Stomach (tissue), 4 donors: ENCODE measurements at regions not wholly inside any gene's neighbourhood (a gene's known extent, or its start where the extent isn't known, plus 50 kb on each side); places are given as distances from the start of the nearest gene placed in this dataset.

Experiments
- EP300 ChIP-seq: sonication (generic); formaldehyde crosslinking; IDR thresholded peaks from one replicate; pipeline ENCODE4 v1.6.1; 2017; ENCODE audit warnings: antibody characterized with exemption
- POLR2A ChIP-seq, 4 donors: fragments of 450-650 bp; IDR thresholded peaks; one replicate each; pipeline ENCODE4 v1.6.1; 2016; ENCODE audit warnings: antibody characterized with exemption in 4 of 4, control low read depth in 2 of 4, mild to moderate bottlenecking in 1 of 4, moderate library complexity in 1 of 4
- POLR2AphosphoS5 ChIP-seq, 3 donors: sonication (generic); formaldehyde crosslinking; IDR thresholded peaks; one replicate each; pipeline ENCODE4 v1.6.1; 2016; ENCODE audit warnings: antibody characterized with exemption in 3 of 3
- TF ChIP-seq, protein P1 (sequence below), 7 experiments: fragments of 450-650 bp in 4 of 7; fragments of 200-600 bp in 3 of 7; sonication (generic) in 3 of 7; IDR thresholded peaks; one replicate each; pipeline ENCODE4 v1.5.1; 2016 to 2019; ENCODE audit warnings: antibody characterized with exemption in 7 of 7, control low read depth in 2 of 7, mild to moderate bottlenecking in 1 of 7

DNA sequence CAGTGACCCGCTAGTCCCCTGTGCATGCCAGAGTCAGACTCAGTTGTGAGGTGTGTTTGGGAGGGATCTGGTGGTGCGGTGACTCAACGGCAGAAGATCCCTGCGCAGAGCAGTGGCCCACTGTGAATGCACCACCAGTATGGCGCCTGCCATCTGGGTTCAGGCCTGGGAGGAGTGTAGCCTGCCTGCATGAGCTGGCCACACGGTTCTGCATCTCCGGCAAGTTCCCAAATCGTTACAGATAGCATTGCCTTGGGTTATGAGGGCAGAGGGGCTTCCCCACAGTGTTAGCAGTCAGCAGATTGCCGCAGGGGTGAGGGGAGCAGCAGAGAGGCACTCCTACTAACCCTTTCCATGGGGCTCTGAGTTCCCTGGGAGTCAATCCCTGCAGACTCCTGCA, 629.6 kb downstream of the TLL1 start:
- TF ChIP-seq, protein P1, sequence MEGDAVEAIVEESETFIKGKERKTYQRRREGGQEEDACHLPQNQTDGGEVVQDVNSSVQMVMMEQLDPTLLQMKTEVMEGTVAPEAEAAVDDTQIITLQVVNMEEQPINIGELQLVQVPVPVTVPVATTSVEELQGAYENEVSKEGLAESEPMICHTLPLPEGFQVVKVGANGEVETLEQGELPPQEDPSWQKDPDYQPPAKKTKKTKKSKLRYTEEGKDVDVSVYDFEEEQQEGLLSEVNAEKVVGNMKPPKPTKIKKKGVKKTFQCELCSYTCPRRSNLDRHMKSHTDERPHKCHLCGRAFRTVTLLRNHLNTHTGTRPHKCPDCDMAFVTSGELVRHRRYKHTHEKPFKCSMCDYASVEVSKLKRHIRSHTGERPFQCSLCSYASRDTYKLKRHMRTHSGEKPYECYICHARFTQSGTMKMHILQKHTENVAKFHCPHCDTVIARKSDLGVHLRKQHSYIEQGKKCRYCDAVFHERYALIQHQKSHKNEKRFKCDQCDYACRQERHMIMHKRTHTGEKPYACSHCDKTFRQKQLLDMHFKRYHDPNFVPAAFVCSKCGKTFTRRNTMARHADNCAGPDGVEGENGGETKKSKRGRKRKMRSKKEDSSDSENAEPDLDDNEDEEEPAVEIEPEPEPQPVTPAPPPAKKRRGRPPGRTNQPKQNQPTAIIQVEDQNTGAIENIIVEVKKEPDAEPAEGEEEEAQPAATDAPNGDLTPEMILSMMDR (IDR thresholded peaks at IDR 0.05), result no peak
- no peak for TF ChIP-seq EP300
- TF ChIP-seq POLR2AphosphoS5 (IDR thresholded peaks at IDR 0.05), result no peak
- TF ChIP-seq POLR2A (IDR thresholded peaks at IDR 0.05), result no peak
